Heart left ventricle (tissue), 13 donors: ENCODE measurements at regions not wholly inside any gene's neighbourhood (a gene's known extent, or its start where the extent isn't known, plus 50 kb on each side); places are given as distances from the start of the nearest gene placed in this dataset.

Experiments used
- CTCF ChIP-seq, 12 donors: fragments of 200-600 bp; sonication (generic) in 4 of 12; IDR thresholded peaks; one replicate each; pipeline versions ENCODE4 v1.5.0 to v1.8.0; 2018 to 2022; ENCODE audit warnings: antibody characterized with exemption in 12 of 12, mild to moderate bottlenecking in 5 of 12
- POLR2A ChIP-seq, 2 donors: fragments of 450-650 bp; IDR thresholded peaks; one replicate each; pipeline ENCODE4 v1.6.1; 2017; ENCODE audit warnings: antibody characterized with exemption in 2 of 2, mild to moderate bottlenecking in 2 of 2, moderate library complexity in 2 of 2
- donor health status: ischemic (EF 13 %, LVEDD 7.1; RV severe dilation, severe dysfunction).
- donor health status: DM: no; HTN: yes; CAD: no.
- donor health status: DM: no; HTN: no; CAD: no.
- donor health status: ischemic (EF 25% LVEDD 6.9; RV normal size, moderate dysfunction).
- donor health status: ischemic (EF 25% LVEDD 5.7; RV mildly dilated, moderate dysfunction).
- donor health status: ischemic (EF 35%, LVEDD 5.7; RV mildly dilated, moderate dysfunction).
- donor health status: nonischemic (EF 11% LVEDD 7.7; RV severe dilation, severe dysfunction).
- donor health status: DM: yes; HTN: yes; CAD: no.
- donor health status: PGD.
- donor health status: ischemic (EF 29% LVEDD 5.4; RV normal size, mild dysfunction).
- donor health status: nonischemic (EF 23%, LVEDD 6.1; RV moderate dilation, normal function).

GRCh38 chr3:167032267-167032876, 347.7 kb downstream of the ZBBX start:
- peak in 7 of 12 donors; percentile 14 to 39 (median 29) for TF ChIP-seq CTCF (IDR thresholded peaks at IDR 0.05)
- TF ChIP-seq POLR2A (IDR thresholded peaks at IDR 0.05): no peak
